DMS114 treated with DMSO at 0.1 percent for 48 hours (cell line): ENCODE measurements at regions not wholly inside any gene's neighbourhood (a gene's known extent, or its start where the extent isn't known, plus 50 kb on each side); places are given as distances from the start of the nearest gene placed in this dataset.

Source experiments
- DNase-seq: peaks from one replicate; lab custom pipeline; 2025; ENCODE audit not compliant: unreplicated experiment; lab: John Stamatoyannopoulos, UW

GRCh38 chr2:217182926-217183325 lies 323.1 kb upstream of the TNP1 start:
- no peak for DNase-seq

DNA sequence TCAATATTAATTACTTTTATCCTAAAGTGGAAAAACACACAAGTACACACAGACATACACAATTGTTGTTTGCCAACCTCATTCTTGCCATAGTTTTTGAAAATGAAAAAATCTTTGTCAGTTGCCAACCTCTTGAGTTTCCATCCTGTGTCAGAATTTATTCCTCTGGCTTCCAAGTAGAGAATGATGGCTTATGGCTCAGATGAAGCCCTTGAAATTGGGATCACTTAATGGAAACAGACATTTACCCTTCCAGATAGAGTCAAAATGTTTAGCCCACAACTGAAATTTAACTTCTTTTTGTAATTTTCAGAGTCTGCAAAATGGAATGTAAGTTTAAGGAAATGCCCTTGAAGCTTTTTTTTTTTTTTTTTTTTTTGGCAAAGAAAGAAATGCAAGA lies 321.6 kb upstream of the TNP1 start:
- no peak for DNase-seq

DNA sequence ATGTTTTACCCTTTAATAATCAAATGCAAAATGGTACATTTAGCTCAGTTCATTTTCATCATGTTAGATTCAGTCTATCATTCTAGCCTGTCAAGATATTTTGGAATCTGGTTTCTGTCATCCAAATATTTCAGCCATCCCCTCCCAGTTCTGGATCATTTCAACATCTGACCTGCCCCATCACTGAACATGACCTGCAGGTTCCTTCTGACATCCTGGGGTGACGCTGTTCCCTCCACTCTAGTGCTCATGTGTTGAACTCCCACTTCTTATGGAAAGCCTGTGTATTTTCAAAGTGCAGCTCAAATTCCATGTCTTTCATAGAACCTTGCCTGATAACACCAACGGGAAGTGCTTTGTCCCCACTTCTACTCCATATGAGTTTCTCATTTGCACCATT lies 320.0 kb upstream of the TNP1 start:
- DNase-seq = no peak

DNA sequence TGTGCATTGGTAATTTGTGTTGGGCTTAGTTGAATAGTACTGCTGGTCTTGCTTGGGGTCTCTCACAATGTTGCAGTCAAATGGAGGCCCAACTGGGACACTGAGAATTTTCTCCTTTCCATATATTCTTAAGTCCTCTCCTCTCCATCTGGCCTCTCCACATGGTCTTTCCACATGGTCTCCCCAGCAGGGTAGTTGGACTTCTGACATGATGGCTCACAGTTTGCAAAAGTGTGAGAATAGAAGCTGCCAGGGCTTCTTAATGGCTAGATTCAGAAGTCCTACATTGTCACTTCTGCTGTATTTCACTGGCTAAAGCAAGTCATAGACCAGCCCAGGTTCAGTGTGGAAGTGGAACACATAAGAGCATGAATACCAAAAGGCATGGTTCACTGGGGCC lies 318.5 kb upstream of the TNP1 start:
- DNase-seq = no peak

- DNase-seq = no peak
Measured at GRCh38 chr2:217177720-217178119, 317.9 kb upstream of the TNP1 start.

DNA sequence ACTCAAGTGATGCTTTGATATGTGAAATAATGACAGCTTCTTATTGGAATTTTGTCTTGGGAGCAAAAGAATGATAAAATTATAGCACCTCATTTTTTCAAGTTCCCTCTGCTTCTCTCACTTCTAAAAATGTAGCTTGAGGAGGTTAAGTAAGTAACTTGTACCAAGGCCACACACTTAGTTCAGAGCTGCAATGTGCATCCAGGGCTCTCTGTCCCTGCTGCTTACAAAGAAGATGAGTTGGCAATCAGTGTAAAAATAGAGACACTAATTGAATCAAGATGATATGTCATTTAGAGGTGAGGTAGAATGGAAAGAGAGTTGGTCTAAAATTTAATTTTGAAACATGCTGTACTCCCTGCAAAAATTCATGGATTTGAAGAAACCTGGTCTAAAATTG lies 312.0 kb upstream of the TNP1 start:
- DNase-seq = no peak

DNA sequence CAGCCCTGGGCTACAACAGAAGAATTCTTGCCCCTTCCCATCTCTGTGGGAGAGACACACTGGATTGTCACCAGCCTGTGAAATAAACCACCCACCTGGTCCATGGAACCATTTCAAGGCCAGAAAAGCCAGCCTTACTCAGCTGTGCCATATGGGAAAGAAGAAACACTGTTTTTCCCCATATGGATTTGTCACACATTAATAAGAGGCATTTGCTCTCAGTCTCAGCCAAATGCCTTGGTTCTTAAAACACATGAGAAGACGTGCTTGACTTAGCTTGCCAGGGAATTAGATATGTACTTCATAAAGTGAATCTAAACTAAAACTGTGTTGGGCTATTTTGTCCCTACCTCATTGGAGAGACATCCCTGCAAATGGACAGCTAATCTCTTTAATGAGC lies 308.6 kb upstream of the TNP1 start:
- DNase-seq = no peak

DNA sequence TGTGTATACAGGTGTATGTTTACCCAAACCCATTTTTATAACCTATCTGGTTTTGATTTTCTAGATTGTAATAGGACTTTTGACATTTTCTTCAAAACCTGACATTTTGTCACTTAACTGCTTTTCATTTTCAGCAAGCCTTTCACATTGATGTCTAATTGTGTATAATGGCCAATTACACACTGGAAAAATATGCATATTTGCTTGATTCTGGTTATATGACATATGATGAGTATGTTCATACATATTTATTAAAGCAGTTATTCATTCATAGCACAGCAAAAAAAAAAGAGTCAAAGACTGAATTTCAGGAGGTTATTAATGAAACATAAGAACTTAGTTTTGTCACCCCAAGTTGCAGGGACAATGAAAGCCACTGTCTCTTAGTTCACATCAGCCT lies 307.7 kb upstream of the TNP1 start:
- DNase-seq = no peak

DNA sequence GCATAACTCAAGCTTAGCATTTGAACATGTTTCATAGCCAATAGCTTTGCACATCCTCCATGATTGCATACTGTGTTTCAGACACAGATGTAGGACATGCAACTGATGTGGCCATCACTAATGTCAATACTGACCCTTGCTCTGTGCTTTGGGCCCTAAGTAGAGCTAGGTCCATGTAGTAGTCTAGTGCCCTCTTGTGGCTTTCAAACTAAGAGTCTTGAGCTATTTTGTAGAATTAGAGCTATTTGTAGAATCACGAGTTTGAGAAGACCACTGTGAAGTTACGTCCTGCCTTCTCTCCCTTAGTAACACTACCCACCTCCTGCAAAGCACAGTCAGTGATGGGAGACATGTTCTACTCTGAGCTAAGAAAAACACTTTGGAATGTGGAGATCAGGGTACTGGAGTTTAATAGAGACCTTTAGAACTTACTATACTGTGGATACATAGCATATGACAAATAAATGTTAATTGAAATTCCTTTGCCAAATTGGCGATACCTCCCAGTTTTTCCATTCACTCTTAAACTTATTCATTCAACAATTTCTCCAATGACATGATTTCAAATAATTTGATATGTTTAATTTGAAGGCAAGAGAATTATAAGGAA lies 306.5 kb upstream of the TNP1 start:
- DNase-seq = peak; percentile 17

DNA sequence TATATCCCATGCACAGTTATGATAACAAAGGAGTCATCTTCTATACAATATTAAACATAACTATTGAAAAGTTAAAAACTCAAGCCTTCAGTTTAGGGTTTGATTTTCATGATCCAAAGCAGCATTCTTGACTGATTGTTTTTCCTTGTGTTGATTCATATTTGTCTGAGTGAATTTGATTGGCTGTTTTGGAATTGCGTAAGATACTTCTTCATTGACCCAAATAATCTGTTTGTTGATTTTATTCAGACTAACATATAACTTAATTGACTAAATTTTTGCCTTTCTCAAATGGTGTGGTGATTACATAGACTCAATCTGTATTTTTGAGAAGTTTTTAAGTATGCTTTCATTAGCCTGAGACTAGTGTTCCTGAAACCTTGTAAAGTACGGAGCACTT lies 305.7 kb upstream of the TNP1 start:
- no peak for DNase-seq

DNA sequence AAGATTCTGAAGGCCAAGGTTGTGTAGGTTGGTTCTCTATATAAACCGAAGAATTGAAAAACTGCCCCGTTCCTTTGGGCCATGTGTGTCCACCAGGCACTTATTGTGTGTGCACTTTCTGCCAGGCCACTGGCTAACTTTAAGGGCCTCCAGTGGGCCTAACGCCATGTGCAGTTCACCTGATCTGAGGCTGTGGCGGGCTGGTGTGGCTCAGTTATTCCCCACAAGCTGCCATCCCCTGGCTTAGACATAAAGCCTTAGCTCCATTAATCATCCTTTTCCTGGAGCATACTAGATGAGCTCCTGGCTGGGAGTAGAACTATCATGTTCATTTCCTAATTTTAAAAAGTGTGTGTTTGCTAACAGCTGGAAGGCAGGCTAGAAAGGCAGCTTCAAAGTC lies 304.1 kb upstream of the TNP1 start:
- no peak for DNase-seq

- DNase-seq = no peak
Measured at GRCh38 chr2:217162533-217162932, 302.7 kb upstream of the TNP1 start.

GRCh38 chr2:217160978-217161973 lies 301.4 kb upstream of the TNP1 start:
- no peak for DNase-seq

GRCh38 chr2:217160103-217160743 lies 300.4 kb upstream of the TNP1 start:
- no peak for DNase-seq

- no peak for DNase-seq
Measured at GRCh38 chr2:217158928-217159327, 299.1 kb upstream of the TNP1 start.

GRCh38 chr2:217157581-217157980 lies 297.7 kb upstream of the TNP1 start:
- no peak for DNase-seq

DNA sequence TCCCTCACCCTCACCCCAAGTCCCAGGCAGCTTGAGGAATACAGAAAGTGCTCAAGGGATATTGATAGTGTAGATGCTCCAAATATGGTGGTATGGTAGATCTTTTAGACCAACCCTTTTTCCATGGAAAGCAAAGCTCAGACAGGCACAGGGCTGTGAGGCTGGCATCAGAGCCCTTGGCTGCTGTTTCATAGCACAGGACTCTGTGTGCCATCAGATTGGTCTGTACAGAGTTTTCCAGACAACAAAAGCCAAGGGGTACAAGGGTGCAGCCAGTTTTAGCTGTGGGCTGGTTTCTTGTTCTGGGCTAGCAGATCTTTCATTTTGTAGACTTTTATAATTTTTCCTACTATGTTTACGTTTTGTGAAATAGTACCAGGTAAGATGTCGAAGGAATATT lies 296.9 kb upstream of the TNP1 start:
- DNase-seq = no peak

DNA sequence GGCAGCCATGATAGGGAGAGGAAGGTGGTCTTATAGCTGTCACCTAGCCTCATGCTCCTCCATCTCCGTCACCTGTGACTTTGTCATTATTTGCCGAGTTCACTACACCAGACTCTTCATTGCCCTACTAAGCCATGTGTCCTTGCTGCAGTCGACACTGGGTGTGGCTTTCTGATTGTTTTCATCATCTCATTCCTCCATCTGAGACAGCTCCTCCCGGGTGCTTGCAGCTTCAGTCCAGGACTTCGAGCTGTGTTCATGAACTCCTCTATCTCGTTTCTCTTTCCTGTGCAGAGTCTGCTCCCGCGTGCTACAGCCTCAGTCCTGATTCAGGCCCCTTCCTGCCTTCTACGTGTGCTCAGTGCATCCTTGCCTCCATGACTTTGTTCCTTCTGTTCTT lies 295.1 kb upstream of the TNP1 start:
- DNase-seq = no peak

DNA sequence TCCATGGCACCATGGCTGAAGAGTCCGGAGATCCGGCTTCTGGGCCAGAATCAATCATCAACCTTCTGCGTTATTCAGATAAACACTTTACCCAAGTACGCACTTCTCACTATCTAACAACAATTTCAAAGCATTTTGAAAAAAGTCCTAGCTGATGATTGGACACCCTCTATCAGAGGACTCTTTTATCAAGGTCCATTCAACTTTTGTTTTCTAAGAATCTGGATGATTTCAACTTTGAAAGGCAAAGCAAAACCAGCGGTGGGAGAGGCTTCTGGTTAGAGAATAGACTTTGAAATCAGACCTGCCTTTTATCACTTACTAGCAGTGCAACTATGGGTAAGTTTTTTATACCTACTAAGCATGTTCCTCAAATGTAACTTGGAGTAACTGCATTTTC lies 293.6 kb upstream of the TNP1 start:
- no peak for DNase-seq

DNA sequence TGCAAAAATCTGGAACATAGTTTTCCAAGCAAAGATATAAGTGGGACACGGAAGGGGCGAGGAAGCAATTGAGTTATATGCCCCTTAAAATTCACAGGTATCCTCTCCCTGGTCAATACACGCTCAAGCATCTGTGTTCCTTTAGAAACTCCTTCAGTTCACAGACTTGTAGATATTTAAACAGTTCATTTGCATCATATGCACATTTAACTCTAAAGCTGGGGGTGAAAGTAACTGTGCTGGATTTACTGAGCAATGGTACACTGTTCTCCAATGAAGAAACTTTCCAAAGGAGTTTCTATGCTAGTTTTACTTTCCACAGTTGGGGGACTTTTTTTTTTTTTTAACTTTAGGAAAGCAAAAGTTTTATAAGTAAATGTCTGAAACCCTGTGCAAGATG lies 293.0 kb upstream of the TNP1 start:
- DNase-seq = no peak

DNA sequence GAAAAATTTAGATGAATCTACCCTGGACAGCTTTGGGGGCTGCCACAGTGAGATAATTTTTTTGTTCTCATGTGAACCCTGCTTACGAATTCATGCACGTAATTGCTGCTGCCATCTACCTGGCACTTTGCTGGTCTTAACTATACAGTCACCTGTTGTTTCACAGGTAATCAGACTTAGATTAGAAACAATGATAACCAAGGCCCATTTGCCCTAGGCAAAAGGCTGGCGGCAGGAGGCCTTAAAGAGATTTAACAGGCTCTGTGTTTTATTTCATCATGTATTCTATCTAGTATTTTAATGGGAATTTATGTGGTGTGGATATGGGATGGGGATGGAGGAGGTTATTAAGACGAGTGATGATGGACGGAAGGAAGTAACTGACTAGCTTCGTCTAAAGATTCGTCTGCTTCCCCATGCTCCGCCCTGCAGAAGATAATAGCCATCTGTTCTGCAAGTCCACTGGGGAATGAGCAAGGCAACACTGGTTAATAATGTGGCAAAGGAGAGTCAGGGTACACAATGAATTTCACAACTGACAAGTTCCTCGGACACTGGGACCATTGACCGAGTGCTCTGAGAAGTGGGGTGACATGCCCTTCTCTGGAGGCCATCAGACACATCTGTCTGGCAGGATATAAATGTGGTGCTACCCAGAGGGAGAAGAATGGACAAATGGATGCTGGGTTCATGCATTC lies 291.8 kb upstream of the TNP1 start:
- no peak for DNase-seq
